Mesenchymal stem cell (in vitro differentiated cells and primary cell): ENCODE measurements at regions not wholly inside any gene's neighbourhood (a gene's known extent, or its start where the extent isn't known, plus 50 kb on each side); places are given as distances from the start of the nearest gene placed in this dataset.
"Not testable (repeated sequence)": the region's sequence is repeated elsewhere in the genome, so short reads cannot be mapped to it uniquely, and the experiment has no call there.

Experiments used
- DNase-seq: peaks from one replicate; pipeline ENCODE4 v3.0.0-alpha.2; 2013
- H2AFZ ChIP-seq: one replicate; pipeline ENCODE4 v1.6.1; 2013; ENCODE audit warnings: low read depth, mild to moderate bottlenecking, control low read depth, inconsistent platforms, low read length, moderate library complexity
- H2AK5ac ChIP-seq: 2 replicates; pipeline ENCODE4 v1.6.1; 2013; ENCODE audit warnings: low read length, moderate library complexity, mild to moderate bottlenecking, inconsistent platforms; ENCODE audit not compliant: severe bottlenecking
- H2BK120ac ChIP-seq: one replicate; pipeline ENCODE4 v1.6.1; 2013; ENCODE audit warnings: low read depth, mild to moderate bottlenecking, inconsistent platforms, low read length, moderate library complexity
- H2BK12ac ChIP-seq, 2 experiments: one replicate each; pipeline ENCODE4 v1.6.1; 2013; ENCODE audit warnings: inconsistent platforms in 2 of 2, low read length in 2 of 2, mild to moderate bottlenecking in 2 of 2, moderate library complexity in 2 of 2, control low read depth in 1 of 2
- H2BK15ac ChIP-seq: one replicate; pipeline ENCODE4 v1.6.1; 2013; ENCODE audit warnings: mild to moderate bottlenecking, low read depth, inconsistent platforms; ENCODE audit not compliant: poor library complexity, severe bottlenecking
- H2BK5ac ChIP-seq: 2 replicates; pipeline ENCODE4 v1.6.1; 2013; ENCODE audit warnings: low read depth, mild to moderate bottlenecking, low read length, control low read depth, inconsistent platforms; ENCODE audit not compliant: poor library complexity, severe bottlenecking
- H3K14ac ChIP-seq, 2 experiments: one replicate each; pipeline ENCODE4 v1.6.1; 2013; ENCODE audit warnings: inconsistent platforms in 2 of 2, low read length in 2 of 2, control low read depth in 1 of 2, mild to moderate bottlenecking in 1 of 2, moderate library complexity in 1 of 2
- H3K18ac ChIP-seq, 2 experiments: one replicate each; pipeline ENCODE4 v1.6.1; 2013; ENCODE audit warnings: inconsistent platforms in 2 of 2, low read length in 2 of 2, control low read depth in 1 of 2, low read depth in 1 of 2, mild to moderate bottlenecking in 1 of 2
- H3K23ac ChIP-seq, 2 experiments: one replicate each; pipeline ENCODE4 v1.6.1; 2013; ENCODE audit warnings: inconsistent platforms in 2 of 2, low read length in 2 of 2, mild to moderate bottlenecking in 2 of 2, moderate library complexity in 2 of 2, control low read depth in 1 of 2
- H3K27ac ChIP-seq: 2 replicates; pipeline ENCODE4 v1.5.1; 2013; ENCODE audit warnings: mild to moderate bottlenecking, moderate library complexity, low read length, control low read depth, inconsistent platforms; ENCODE audit not compliant: poor library complexity, severe bottlenecking
- H3K27me3 ChIP-seq, 2 experiments: 2 replicates each; pipeline versions ENCODE4 v1.6.1 to v1.7.0; 2013; ENCODE audit warnings: low read length in 2 of 2, mild to moderate bottlenecking in 2 of 2, moderate library complexity in 2 of 2, control low read depth in 1 of 2, inconsistent platforms in 1 of 2; ENCODE audit not compliant: control insufficient read depth in 1 of 2, insufficient read depth in 1 of 2
- H3K36me3 ChIP-seq, 2 experiments: 2 replicates each; pipeline versions ENCODE4 v1.6.1 to v1.7.0; 2013; ENCODE audit warnings: low read length in 2 of 2, control low read depth in 1 of 2, inconsistent platforms in 1 of 2, low read depth in 1 of 2, mild to moderate bottlenecking in 1 of 2; ENCODE audit not compliant: insufficient read depth in 2 of 2, control insufficient read depth in 1 of 2
- H3K4ac ChIP-seq, 2 experiments: one replicate each; pipeline ENCODE4 v1.6.1; 2013; ENCODE audit warnings: inconsistent platforms in 2 of 2, low read length in 2 of 2, mild to moderate bottlenecking in 2 of 2, moderate library complexity in 2 of 2, control low read depth in 1 of 2, low read depth in 1 of 2
- H3K4me1 ChIP-seq: 2 replicates; pipeline ENCODE4 v1.6.1; 2013; ENCODE audit warnings: low read depth, low read length, control low read depth; ENCODE audit not compliant: control insufficient read depth, insufficient read depth
- H3K4me2 ChIP-seq: 2 replicates; pipeline ENCODE4 v1.6.1; 2013; ENCODE audit warnings: low read length, mild to moderate bottlenecking, inconsistent platforms; ENCODE audit not compliant: poor library complexity, severe bottlenecking
- H3K4me3 ChIP-seq, 2 experiments: 2 replicates each; pipeline versions ENCODE4 v1.5.1 to v1.7.0; 2013; ENCODE audit warnings: low read length in 2 of 2, mild to moderate bottlenecking in 2 of 2, control low read depth in 1 of 2, low read depth in 1 of 2; ENCODE audit not compliant: insufficient read depth in 1 of 2
- H3K79me1 ChIP-seq: replicated peaks from 2 replicates; pipeline ENCODE4 v1.6.1; 2013; ENCODE audit warnings: mild to moderate bottlenecking, control low read depth, low read length, inconsistent platforms; ENCODE audit not compliant: poor library complexity, severe bottlenecking
- H3K9ac ChIP-seq: 2 replicates; pipeline ENCODE4 v1.7.0; 2013; ENCODE audit warnings: mild to moderate bottlenecking, low read length, moderate library complexity
- H3K9me3 ChIP-seq: 2 replicates; pipeline ENCODE4 v1.7.0; 2013; ENCODE audit warnings: mild to moderate bottlenecking, low read length; ENCODE audit not compliant: control insufficient read depth
- H4K8ac ChIP-seq: one replicate; pipeline ENCODE4 v1.6.1; 2013; ENCODE audit warnings: inconsistent platforms, mild to moderate bottlenecking, low read length, moderate library complexity
- H4K91ac ChIP-seq: one replicate; pipeline ENCODE4 v1.6.1; 2013; ENCODE audit warnings: mild to moderate bottlenecking, low read length, inconsistent platforms
- WGBS: methylation state at CpG from one replicate; pipeline ENCODE4 v1.1.7; 2013; ENCODE audit warnings: mixed read lengths; 5-methylcytosine and 5-hydroxymethylcytosine counted together

- not testable (repeated sequence) for H3K4me3 ChIP-seq, H3K23ac ChIP-seq, H3K4me1 ChIP-seq, DNase-seq, H2BK15ac ChIP-seq, H3K27ac ChIP-seq, H3K27me3 ChIP-seq, H2BK12ac ChIP-seq, H2AK5ac ChIP-seq, H4K91ac ChIP-seq, H3K18ac ChIP-seq, H3K36me3 ChIP-seq, H3K9me3 ChIP-seq, H3K14ac ChIP-seq, H3K79me1 ChIP-seq, H2BK5ac ChIP-seq, H4K8ac ChIP-seq, H2AFZ ChIP-seq, H3K9ac ChIP-seq, H3K4me2 ChIP-seq, H3K4ac ChIP-seq, H2BK120ac ChIP-seq
- no CpG with 5 or more reads among the region's 12 CpGs for WGBS
These were observed 133.4 kb downstream of the POTEH start for GRCh38 chr22:15823178-15823577.

- H3K4ac ChIP-seq, H3K27ac ChIP-seq, H2BK15ac ChIP-seq, H3K27me3 ChIP-seq, H2BK5ac ChIP-seq, H3K23ac ChIP-seq, H3K36me3 ChIP-seq, H3K79me1 ChIP-seq, H3K18ac ChIP-seq, DNase-seq, H4K91ac ChIP-seq, H3K14ac ChIP-seq, H2BK120ac ChIP-seq, H3K4me3 ChIP-seq, H3K4me1 ChIP-seq, H2AK5ac ChIP-seq, H3K9me3 ChIP-seq, H3K4me2 ChIP-seq, H4K8ac ChIP-seq, H2BK12ac ChIP-seq, H3K9ac ChIP-seq, H2AFZ ChIP-seq: not testable (repeated sequence)
- 75% methylated on average over 1 of the region's 2 CpGs for WGBS
These were observed 142.4 kb downstream of the POTEH start for GRCh38 chr22:15832235-15832634.

- not testable (repeated sequence) for H3K4me1 ChIP-seq, H3K18ac ChIP-seq, H3K4me2 ChIP-seq, H3K23ac ChIP-seq, H2BK12ac ChIP-seq, H3K9me3 ChIP-seq, H2BK5ac ChIP-seq, DNase-seq, H3K27ac ChIP-seq, H4K91ac ChIP-seq, H2AFZ ChIP-seq, H3K14ac ChIP-seq, H3K79me1 ChIP-seq, H2AK5ac ChIP-seq, H3K9ac ChIP-seq, H3K27me3 ChIP-seq, H2BK120ac ChIP-seq, H4K8ac ChIP-seq, H3K36me3 ChIP-seq, H2BK15ac ChIP-seq, H3K4ac ChIP-seq, H3K4me3 ChIP-seq
- WGBS = no CpG with 5 or more reads among the region's 9 CpGs
These were observed 145.9 kb downstream of the POTEH start for GRCh38 chr22:15835729-15836128.

GRCh38 chr22:15849772-15850171 lies 159.9 kb downstream of the POTEH start:
- not testable (repeated sequence) for H3K4me2 ChIP-seq, H3K14ac ChIP-seq, H3K79me1 ChIP-seq, H2BK120ac ChIP-seq, H3K23ac ChIP-seq, H3K36me3 ChIP-seq, H3K9me3 ChIP-seq, H2AK5ac ChIP-seq, H3K27ac ChIP-seq, H2BK12ac ChIP-seq, DNase-seq, H4K8ac ChIP-seq, H3K9ac ChIP-seq, H3K4me1 ChIP-seq, H3K4me3 ChIP-seq, H2AFZ ChIP-seq, H2BK5ac ChIP-seq, H4K91ac ChIP-seq, H3K18ac ChIP-seq, H2BK15ac ChIP-seq, H3K4ac ChIP-seq, H3K27me3 ChIP-seq
- no CpG with 5 or more reads among the region's 1 CpG for WGBS
